Chondrocyte (in vitro differentiated cells): ENCODE measurements at regions not wholly inside any gene's neighbourhood (a gene's known extent, or its start where the extent isn't known, plus 50 kb on each side); places are given as distances from the start of the nearest gene placed in this dataset.

Experiments
- DNase-seq: peaks from one replicate; pipeline ENCODE4 v3.0.0; 2021; ENCODE audit warnings: mixed read lengths, low spot score
- H3K27ac Mint-ChIP-seq: one replicate; pipeline ENCODE4 v1.8.0; 2021; ENCODE audit warnings: mild to moderate bottlenecking, moderate library complexity, mixed read lengths; ENCODE audit not compliant: unreplicated experiment
- H3K27me3 Mint-ChIP-seq: 2 replicates; pipeline ENCODE4 v1.8.0; 2021; ENCODE audit warnings: low read depth, mixed read lengths
- H3K36me3 Mint-ChIP-seq: 2 replicates; pipeline ENCODE4 v1.8.0; 2021; ENCODE audit warnings: low read depth, mixed read lengths
- H3K4me1 Mint-ChIP-seq: 2 replicates; pipeline ENCODE4 v1.8.0; 2021; ENCODE audit warnings: low read depth, mild to moderate bottlenecking, mixed read lengths
- H3K4me3 Mint-ChIP-seq: one replicate; pipeline ENCODE4 v1.8.0; 2021; ENCODE audit warnings: mild to moderate bottlenecking, moderate library complexity, mixed read lengths; ENCODE audit not compliant: unreplicated experiment
- H3K9me3 Mint-ChIP-seq: 2 replicates; pipeline ENCODE4 v1.8.0; 2021; ENCODE audit warnings: low read depth, mixed read lengths
- CTCF ChIP-seq: fragments of 200-600 bp; sonication (generic); IDR thresholded peaks from 2 replicates; pipeline ENCODE4 v1.5.0; 2021; ENCODE audit warnings: antibody characterized with exemption, mild to moderate bottlenecking, moderate library complexity

GRCh38 chr15:100809587-100809986 lies 70.0 kb upstream of the ALDH1A3 start:
- no peaks in the 10 kb centered on the region for H3K36me3 Mint-ChIP-seq
- H3K4me1 Mint-ChIP-seq = peaks cover 5% of the 10 kb centered on the region
- no peak for TF ChIP-seq CTCF
- DNase-seq = no peak
- H3K27ac Mint-ChIP-seq = no peak overlapping the region
- H3K27me3 Mint-ChIP-seq = no peaks in the 10 kb centered on the region
- peaks cover 9% of the 10 kb centered on the region for H3K9me3 Mint-ChIP-seq
- H3K4me3 Mint-ChIP-seq = no peak overlapping the region

- Mint-ChIP-seq H3K27me3 (no peaks in the 10 kb centered on the region), H3K27ac (no peak overlapping the region), H3K4me3 (no peak overlapping the region), H3K36me3 (no peaks in the 10 kb centered on the region), H3K9me3 (peaks cover 16% of the 10 kb centered on the region), H3K4me1 (peaks cover 5% of the 10 kb centered on the region)
- no peak for DNase-seq
- TF ChIP-seq CTCF = no peak
These were observed 69.4 kb upstream of the ALDH1A3 start for GRCh38 chr15:100810229-100810628.

GRCh38 chr15:100810831-100811230 lies 68.8 kb upstream of the ALDH1A3 start:
- Mint-ChIP-seq H3K27ac (no peak overlapping the region), H3K4me1 (peaks cover 5% of the 10 kb centered on the region), H3K36me3 (no peaks in the 10 kb centered on the region), H3K4me3 (no peak overlapping the region), H3K9me3 (peaks cover 22% of the 10 kb centered on the region), H3K27me3 (no peaks in the 10 kb centered on the region)
- DNase-seq = no peak
- no peak for TF ChIP-seq CTCF

DNA sequence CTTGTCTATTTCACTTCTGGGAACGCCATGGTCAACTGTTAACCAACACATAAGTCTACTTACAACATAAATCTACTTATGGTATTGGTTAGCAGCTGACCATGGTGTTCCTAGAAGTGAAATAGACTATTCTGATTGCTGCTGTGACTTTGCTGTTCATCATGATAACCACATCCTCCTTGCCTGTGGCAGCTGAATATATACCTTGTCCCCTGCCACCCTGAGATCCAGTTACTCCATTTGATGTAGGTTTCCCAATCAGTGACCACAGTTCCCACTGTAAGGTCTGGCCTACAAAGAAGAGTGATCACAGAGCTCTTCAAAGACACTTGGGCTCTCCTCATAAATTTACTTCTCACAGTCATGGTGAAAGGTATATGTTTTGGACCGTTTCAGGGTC lies 66.8 kb upstream of the ALDH1A3 start:
- DNase-seq = no peak
- no peak for TF ChIP-seq CTCF
- Mint-ChIP-seq H3K9me3 (peaks cover 33% of the 10 kb centered on the region), H3K27ac (no peak overlapping the region), H3K36me3 (no peaks in the 10 kb centered on the region), H3K27me3 (no peaks in the 10 kb centered on the region), H3K4me1 (peaks cover 5% of the 10 kb centered on the region), H3K4me3 (no peak overlapping the region)

GRCh38 chr15:100818927-100819326 lies 60.7 kb upstream of the ALDH1A3 start:
- Mint-ChIP-seq H3K27me3 (no peaks in the 10 kb centered on the region), H3K36me3 (peaks cover 5% of the 10 kb centered on the region), H3K27ac (no peak overlapping the region), H3K4me1 (no peaks in the 10 kb centered on the region), H3K4me3 (no peak overlapping the region), H3K9me3 (peaks cover 42% of the 10 kb centered on the region)
- TF ChIP-seq CTCF = no peak
- DNase-seq = no peak
